ENCODE measurements at regions not wholly inside any gene's neighbourhood (a gene's known extent, or its start where the extent isn't known, plus 50 kb on each side); places are given as distances from the start of the nearest gene placed in this dataset.

- no peaks in the 10 kb centered on the region for H3K9me3 ChIP-seq
- H3K4me1 ChIP-seq: no peaks in the 10 kb centered on the region
- H3K36me3 ChIP-seq: no peaks in the 10 kb centered on the region
- TF ChIP-seq, protein P1, sequence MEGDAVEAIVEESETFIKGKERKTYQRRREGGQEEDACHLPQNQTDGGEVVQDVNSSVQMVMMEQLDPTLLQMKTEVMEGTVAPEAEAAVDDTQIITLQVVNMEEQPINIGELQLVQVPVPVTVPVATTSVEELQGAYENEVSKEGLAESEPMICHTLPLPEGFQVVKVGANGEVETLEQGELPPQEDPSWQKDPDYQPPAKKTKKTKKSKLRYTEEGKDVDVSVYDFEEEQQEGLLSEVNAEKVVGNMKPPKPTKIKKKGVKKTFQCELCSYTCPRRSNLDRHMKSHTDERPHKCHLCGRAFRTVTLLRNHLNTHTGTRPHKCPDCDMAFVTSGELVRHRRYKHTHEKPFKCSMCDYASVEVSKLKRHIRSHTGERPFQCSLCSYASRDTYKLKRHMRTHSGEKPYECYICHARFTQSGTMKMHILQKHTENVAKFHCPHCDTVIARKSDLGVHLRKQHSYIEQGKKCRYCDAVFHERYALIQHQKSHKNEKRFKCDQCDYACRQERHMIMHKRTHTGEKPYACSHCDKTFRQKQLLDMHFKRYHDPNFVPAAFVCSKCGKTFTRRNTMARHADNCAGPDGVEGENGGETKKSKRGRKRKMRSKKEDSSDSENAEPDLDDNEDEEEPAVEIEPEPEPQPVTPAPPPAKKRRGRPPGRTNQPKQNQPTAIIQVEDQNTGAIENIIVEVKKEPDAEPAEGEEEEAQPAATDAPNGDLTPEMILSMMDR (IDR thresholded peaks at IDR 0.05): no peak
- no peak overlapping the region for H3K4me3 ChIP-seq
- no peak overlapping the region for H3K27ac ChIP-seq
- H3K27me3 ChIP-seq: peaks cover 6 to 9% of the 10 kb centered on the region in 2 donors
- no peak for DNase-seq (ENCODE audit: low spot score)
Observed at GRCh38 chr5:167580608-167581007, 710.8 kb upstream of the WWC1 start.

GRCh38 chr5:167582283-167582682, 709.2 kb upstream of the WWC1 start:
- H3K9me3 ChIP-seq: no peaks in the 10 kb centered on the region
- TF ChIP-seq, protein P1 (IDR thresholded peaks at IDR 0.05): no peak
- H3K36me3 ChIP-seq: no peaks in the 10 kb centered on the region
- H3K27me3 ChIP-seq: no peaks in the 10 kb centered on the region
- H3K4me3 ChIP-seq: no peak overlapping the region
- H3K27ac ChIP-seq: no peak overlapping the region
- no peak for DNase-seq (ENCODE audit: low spot score)
- no peaks in the 10 kb centered on the region for H3K4me1 ChIP-seq

GRCh38 chr5:167582886-167583285, 708.6 kb upstream of the WWC1 start:
- H3K4me1 ChIP-seq: no peaks in the 10 kb centered on the region
- no peak overlapping the region for H3K27ac ChIP-seq
- DNase-seq (ENCODE audit: low spot score): no peak
- TF ChIP-seq, protein P1 (IDR thresholded peaks at IDR 0.05): no peak
- no peaks in the 10 kb centered on the region for H3K36me3 ChIP-seq
- no peaks in the 10 kb centered on the region for H3K27me3 ChIP-seq
- no peaks in the 10 kb centered on the region for H3K9me3 ChIP-seq
- no peak overlapping the region for H3K4me3 ChIP-seq

DNA sequence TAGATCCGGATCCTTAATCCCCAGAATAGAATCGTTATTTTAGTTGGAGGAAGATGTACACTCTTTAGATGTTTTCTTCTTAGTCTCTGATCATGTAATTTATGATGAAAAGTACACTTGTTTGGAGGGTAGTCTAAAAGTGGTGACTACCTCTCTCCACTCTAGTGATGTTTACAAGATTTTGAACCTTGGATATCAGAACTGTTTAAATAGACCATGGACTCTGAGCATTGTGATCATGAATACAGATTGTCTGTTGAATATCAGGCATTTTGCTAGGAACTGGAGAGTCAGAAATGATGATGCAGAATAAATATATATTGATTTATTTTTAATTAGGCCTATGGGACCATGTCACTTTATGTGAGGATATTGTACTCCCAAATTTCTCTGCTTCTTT, 706.3 kb upstream of the WWC1 start:
- no peaks in the 10 kb centered on the region for H3K27me3 ChIP-seq
- TF ChIP-seq, protein P1 (IDR thresholded peaks at IDR 0.05): no peak

GRCh38 chr5:167587772-167588437, 703.5 kb upstream of the WWC1 start:
- Histone ChIP-seq H3K27me3 (no peaks in the 10 kb centered on the region), H3K36me3 (no peaks in the 10 kb centered on the region), H3K4me3 (no peak overlapping the region), H3K27ac (no peak overlapping the region), H3K9me3 (no peaks in the 10 kb centered on the region), H3K4me1 (no peaks in the 10 kb centered on the region)
- TF ChIP-seq, protein P1 (IDR thresholded peaks at IDR 0.05): peak in 1 of 2 donors; percentile 50
- DNase-seq (ENCODE audit: low spot score): no peak

More for the DNA sequence above, 706.3 kb upstream of the WWC1 start:
- DNase-seq (ENCODE audit: low spot score): no peak
- Histone ChIP-seq H3K4me1 (no peaks in the 10 kb centered on the region), H3K9me3 (no peaks in the 10 kb centered on the region), H3K4me3 (no peak overlapping the region), H3K36me3 (no peaks in the 10 kb centered on the region), H3K27ac (no peak overlapping the region)

DNA sequence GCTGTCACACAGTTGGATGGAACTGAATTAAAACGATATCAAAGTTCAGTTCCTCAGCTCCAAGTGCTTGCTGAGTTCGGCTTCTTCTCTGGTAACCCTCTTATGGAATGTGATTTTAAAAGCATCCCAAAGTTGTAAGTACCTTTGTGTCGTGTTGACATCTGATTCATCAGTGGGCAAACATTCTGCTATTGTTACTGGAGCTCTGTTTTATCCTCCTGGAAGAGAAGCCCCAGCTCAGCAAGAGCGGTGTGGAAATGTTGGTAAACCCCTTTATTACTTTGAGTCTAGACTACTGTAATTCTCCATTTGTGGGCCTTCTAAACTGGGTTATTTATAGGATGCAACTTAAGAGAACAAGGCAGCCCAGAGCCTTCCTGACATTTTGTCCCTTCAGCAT, 699.3 kb upstream of the WWC1 start:
- Histone ChIP-seq H3K4me3 (no peak overlapping the region), H3K4me1 (no peaks in the 10 kb centered on the region), H3K9me3 (no peaks in the 10 kb centered on the region), H3K27me3 (no peaks in the 10 kb centered on the region), H3K27ac (no peak overlapping the region), H3K36me3 (no peaks in the 10 kb centered on the region)
- TF ChIP-seq, protein P1 (IDR thresholded peaks at IDR 0.05): no peak
- no peak for DNase-seq (ENCODE audit: low spot score)
